A549 (cell line): ENCODE measurements at regions not wholly inside any gene's neighbourhood (a gene's known extent, or its start where the extent isn't known, plus 50 kb on each side); places are given as distances from the start of the nearest gene placed in this dataset.

ENCODE experiments used
- ATAC-seq, 2 experiments: fragments of 200-7000 bp in 1 of 2; fragments of >200 bp in 1 of 2; cut with Nextera tagmentation in 1 of 2; cut with Tn5 transposase in 1 of 2; 3 replicates each; pipeline versions ENCODE4 v1.8.0 to v1.9.1; 2018 to 2020; ENCODE audit warnings: mild to moderate bottlenecking in 1 of 2, moderate library complexity in 1 of 2
- CTCF ChIA-PET: fragments of 300-600 bp; sonication (Branson Sonifier 250); formaldehyde crosslinking; extraction: SDS; loops from one replicate; lab custom pipeline; 2021; ENCODE audit warnings: antibody characterized with exemption, inconsistent platforms; lab: Yijun Ruan, JAX
- POLR2A ChIA-PET: fragments of 350-600 bp; formaldehyde crosslinking; extraction: SDS; loops from one replicate; lab custom pipeline; 2021; ENCODE audit warnings: antibody characterized with exemption, inconsistent platforms; lab: Yijun Ruan, JAX
- DNase-seq, 2 experiments: peaks; one replicate each; pipeline versions ENCODE4 v3.0.0 to v3.0.0-alpha.2; 2011 to 2016; ENCODE audit warnings: low read depth in 1 of 2, low spot score in 1 of 2
- FAIRE-seq: peaks from 2 replicates; lab custom pipeline; 2011; peaks lifted over from hg19 to GRCh38; lab: Jason Lieb, UNC
- H3K27ac ChIP-seq, 2 experiments: fragments of >200 bp; sonication (Bioruptor Twin); formaldehyde crosslinking; 3 replicates each; pipeline ENCODE4 v1.5.1; 2016 to 2017
- H3K4me1 ChIP-seq: fragments of >200 bp; sonication (Bioruptor Twin); formaldehyde crosslinking; 3 replicates; pipeline ENCODE4 v1.6.1; 2016
- H3K4me2 ChIP-seq: fragments of >200 bp; sonication (Bioruptor Twin); formaldehyde crosslinking; 3 replicates; pipeline ENCODE4 v1.6.1; 2016
- H3K4me3 ChIP-seq: fragments of >200 bp; sonication (Bioruptor Twin); formaldehyde crosslinking; 3 replicates; pipeline ENCODE4 v1.5.1; 2016
- H3K9me3 ChIP-seq: fragments of >200 bp; sonication (Bioruptor Twin); formaldehyde crosslinking; 3 replicates; pipeline ENCODE4 v1.6.1; 2016
- ELK1 ChIP-seq: fragments of 150-350 bp; IDR thresholded peaks from 2 replicates; pipeline ENCODE4 v1.6.1; 2014; ENCODE audit warnings: low read depth, mild to moderate bottlenecking, low read length
- EP300 ChIP-seq, 2 experiments: fragments of >200 bp; sonication (Bioruptor Twin); formaldehyde crosslinking; IDR thresholded peaks; 2 replicates in 1 of 2; 3 replicates in 1 of 2; pipeline ENCODE4 v1.6.1; 2016 to 2017
- GATA3 ChIP-seq: IDR thresholded peaks from 2 replicates; pipeline ENCODE4 v1.6.1; 2012; ENCODE audit warnings: borderline replicate concordance
- HDAC2 ChIP-seq: fragments of 200-600 bp; sonication (generic); IDR thresholded peaks from 2 replicates; pipeline ENCODE4 v1.6.1; 2016
- NPAS2 ChIP-seq: fragments of 250-450 bp; sonication (Bioruptor Pico); IDR thresholded peaks from 2 replicates; pipeline ENCODE4 v1.8.0; 2022; ENCODE audit warnings: mild to moderate bottlenecking, moderate library complexity, borderline replicate concordance
- RNF2 ChIP-seq: fragments of 200-600 bp; sonication (generic); IDR thresholded peaks from 2 replicates; pipeline ENCODE4 v1.6.1; 2016; ENCODE audit warnings: low read depth, mild to moderate bottlenecking, antibody characterized with exemption, moderate library complexity, borderline replicate concordance
- SREBF2 ChIP-seq: fragments of 450-650 bp; IDR thresholded peaks from 2 replicates; pipeline ENCODE4 v1.6.1; 2014; ENCODE audit warnings: mild to moderate bottlenecking, moderate library complexity
- TFCP2L1 ChIP-seq: fragments of 250-450 bp; sonication (Bioruptor Pico); IDR thresholded peaks from 2 replicates; pipeline ENCODE4 v1.5.0; 2021; ENCODE audit warnings: mild to moderate bottlenecking
- ZNF302 ChIP-seq: fragments of 250-450 bp; sonication (Bioruptor Pico); IDR thresholded peaks from 2 replicates; pipeline ENCODE4 v1.9.0; 2021; ENCODE audit warnings: inconsistent platforms, mild to moderate bottlenecking, moderate library complexity
- ZSCAN20 ChIP-seq: fragments of 250-450 bp; sonication (Bioruptor Pico); IDR thresholded peaks from 2 replicates; pipeline ENCODE4 v1.8.0; 2022; ENCODE audit warnings: mild to moderate bottlenecking, moderate library complexity
- WGBS: methylation state at CpG from one replicate; pipeline ENCODE4 v1.1.6; 2017; ENCODE audit errors: missing lambda C conversion rate; 5-methylcytosine and 5-hydroxymethylcytosine counted together
- TF ChIP-seq, protein P1 (sequence below): fragments of >200 bp; sonication (Bioruptor Twin); formaldehyde crosslinking; IDR thresholded peaks from 3 replicates; pipeline ENCODE4 v1.5.1; 2016
- TF ChIP-seq, protein P2 (sequence below): fragments of >200 bp; sonication (Bioruptor Twin); formaldehyde crosslinking; IDR thresholded peaks from 2 replicates; pipeline ENCODE4 v1.6.1; 2016

GRCh38 chr7:1352656-1353271 is 106.5 kb downstream of the MICALL2 start:
- ATAC-seq = no peak
- Histone ChIP-seq H3K4me1 (peaks cover 11% of the 10 kb centered on the region; the same call in 2 of the 3 replicates), H3K27ac (no peak overlapping the region), H3K4me3 (no peak overlapping the region), H3K9me3 (no peaks in the 10 kb centered on the region), H3K4me2 (no peak overlapping the region)
- DNase-seq = no peak
- 84% methylated on average over 23 of the region's 27 CpGs for WGBS
- TF ChIP-seq, protein P1, sequence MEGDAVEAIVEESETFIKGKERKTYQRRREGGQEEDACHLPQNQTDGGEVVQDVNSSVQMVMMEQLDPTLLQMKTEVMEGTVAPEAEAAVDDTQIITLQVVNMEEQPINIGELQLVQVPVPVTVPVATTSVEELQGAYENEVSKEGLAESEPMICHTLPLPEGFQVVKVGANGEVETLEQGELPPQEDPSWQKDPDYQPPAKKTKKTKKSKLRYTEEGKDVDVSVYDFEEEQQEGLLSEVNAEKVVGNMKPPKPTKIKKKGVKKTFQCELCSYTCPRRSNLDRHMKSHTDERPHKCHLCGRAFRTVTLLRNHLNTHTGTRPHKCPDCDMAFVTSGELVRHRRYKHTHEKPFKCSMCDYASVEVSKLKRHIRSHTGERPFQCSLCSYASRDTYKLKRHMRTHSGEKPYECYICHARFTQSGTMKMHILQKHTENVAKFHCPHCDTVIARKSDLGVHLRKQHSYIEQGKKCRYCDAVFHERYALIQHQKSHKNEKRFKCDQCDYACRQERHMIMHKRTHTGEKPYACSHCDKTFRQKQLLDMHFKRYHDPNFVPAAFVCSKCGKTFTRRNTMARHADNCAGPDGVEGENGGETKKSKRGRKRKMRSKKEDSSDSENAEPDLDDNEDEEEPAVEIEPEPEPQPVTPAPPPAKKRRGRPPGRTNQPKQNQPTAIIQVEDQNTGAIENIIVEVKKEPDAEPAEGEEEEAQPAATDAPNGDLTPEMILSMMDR = no peak
- no peak for TF ChIP-seq ZSCAN20 (CRISPR knock-in tag)
- CTCF ChIA-PET = interaction anchor here (1.4 kb wide), 2 partner anchors 128 to 159 kb away, joined by 4 to 5 read pairs; no protein-coding TSS in a partner anchor
- POLR2A ChIA-PET = no interaction called here
- no peak for FAIRE-seq

- POLR2A ChIA-PET = no interaction called here
- H3K4me1 ChIP-seq = peaks cover 11% of the 10 kb centered on the region; the same call in 2 of the 3 replicates
- ATAC-seq (no peak), FAIRE-seq (no peak), DNase-seq (no peak)
- H3K4me3 ChIP-seq = no peak overlapping the region
- CTCF ChIA-PET = no interaction called here
- H3K9me3 ChIP-seq = no peaks in the 10 kb centered on the region
- 65% methylated on average over 28 of the region's 32 CpGs for WGBS
- H3K4me2 ChIP-seq = peak overlapping the region; percentile 44
- TF ChIP-seq GATA3 (no peak), RNF2 (no peak), HDAC2 (no peak), TFCP2L1 (CRISPR knock-in tag) (no peak), SREBF2 (no peak), NPAS2 (CRISPR knock-in tag) (no peak), EP300 (IDR thresholded peaks at IDR 0.05) (no peak)
- TF ChIP-seq, protein P2, sequence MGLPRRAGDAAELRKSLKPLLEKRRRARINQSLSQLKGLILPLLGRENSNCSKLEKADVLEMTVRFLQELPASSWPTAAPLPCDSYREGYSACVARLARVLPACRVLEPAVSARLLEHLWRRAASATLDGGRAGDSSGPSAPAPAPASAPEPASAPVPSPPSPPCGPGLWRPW = no peak
- H3K27ac ChIP-seq = peak overlapping the region in 1 of 2 experiments; percentile 12; a peak in 2 of 6 replicates
Observed at GRCh38 chr7:1354661-1355567, 104.4 kb downstream of the MICALL2 start.

GRCh38 chr7:1355568-1356340 is 103.5 kb downstream of the MICALL2 start:
- ATAC-seq (peak in 1 of 2 experiments; percentile 63; a peak in 3 of 6 replicates), DNase-seq (no peak), FAIRE-seq (no peak)
- ChIA-PET CTCF (no interaction called here), POLR2A (no interaction called here)
- TF ChIP-seq ZNF302 (CRISPR knock-in tag) (no peak), ZSCAN20 (CRISPR knock-in tag) (no peak), ELK1 (no peak)
- TF ChIP-seq, protein P1 = no peak
- WGBS = 54% methylated on average over 22 of the region's 24 CpGs
- Histone ChIP-seq H3K4me1 (peaks cover 11% of the 10 kb centered on the region; the same call in 2 of the 3 replicates), H3K9me3 (no peaks in the 10 kb centered on the region), H3K4me2 (peak overlapping the region; percentile 44), H3K4me3 (no peak overlapping the region), H3K27ac (peak overlapping the region in 1 of 2 experiments; percentile 39; a peak in 2 of 6 replicates)
